GM12878 (cell line): ENCODE measurements at regions not wholly inside any gene's neighbourhood (a gene's known extent, or its start where the extent isn't known, plus 50 kb on each side); places are given as distances from the start of the nearest gene placed in this dataset.

ENCODE experiments used
- ATAC-seq: fragments of 200-7000 bp; cut with Tn5 transposase; 3 replicates; pipeline ENCODE4 v1.9.1; 2020; ENCODE audit warnings: mild to moderate bottlenecking, moderate library complexity
- BruUV-seq: library from RNA; stranded (reverse); fragments of 400-500 nt; replicated peaks from 2 replicates; lab custom pipeline; 2021; lab: Mats Ljungman, UMichigan
- CTCF ChIA-PET: fragments of 300-600 bp; sonication (Branson Sonifier 250); formaldehyde crosslinking; extraction: SDS; loops from one replicate; lab custom pipeline; 2021; ENCODE audit warnings: inconsistent platforms; lab: Yijun Ruan, JAX
- POLR2A ChIA-PET: fragments of 350-600 bp; formaldehyde crosslinking; extraction: SDS; loops from one replicate; lab custom pipeline; 2021; ENCODE audit warnings: inconsistent platforms; lab: Charles Lee
- RAD21 ChIA-PET: fragments of 300-600 bp; sonication (Branson Sonifier 250); formaldehyde crosslinking; loops from one replicate; lab custom pipeline; 2023; ENCODE audit warnings: antibody characterized with exemption; ENCODE audit not compliant: unreplicated experiment; lab: Charles Lee
- SMC1A ChIA-PET: fragments of 300-600 bp; sonication (Branson Sonifier 250); formaldehyde crosslinking; loops from one replicate; lab custom pipeline; 2023; ENCODE audit not compliant: unreplicated experiment, uncharacterized antibody; lab: Charles Lee
- DNase-seq: peaks from one replicate; pipeline ENCODE4 v3.0.0-alpha.2; 2011; ENCODE audit warnings: low read depth, low spot score
- FAIRE-seq: peaks from 3 replicates; lab custom pipeline; 2011; peaks lifted over from hg19 to GRCh38; lab: Jason Lieb, UNC
- H2AFZ ChIP-seq: 2 replicates; pipeline ENCODE4 v1.6.0; 2011; ENCODE audit warnings: low read depth, low read length, control low read depth; ENCODE audit not compliant: control insufficient read depth
- H3K27ac ChIP-seq: 2 replicates; pipeline ENCODE4 v1.5.1; 2011; ENCODE audit warnings: control low read depth; ENCODE audit not compliant: control insufficient read depth, insufficient read depth
- H3K27me3 ChIP-seq, 2 experiments: replicated peaks in 1 of 2; 2 replicates each; pipeline versions ENCODE4 v1.6.0 to v1.6.1; 2011; ENCODE audit warnings: low read length in 1 of 2; ENCODE audit not compliant: control insufficient read depth in 2 of 2, insufficient read depth in 2 of 2
- H3K36me3 ChIP-seq, 2 experiments: 2 replicates each; pipeline ENCODE4 v1.5.1; 2011; ENCODE audit warnings: low read length in 1 of 2; ENCODE audit not compliant: control insufficient read depth in 2 of 2, insufficient read depth in 2 of 2
- H3K4me1 ChIP-seq: 2 replicates; pipeline ENCODE4 v1.6.1; 2011; ENCODE audit warnings: mild to moderate bottlenecking, low read length, moderate library complexity, mixed read lengths; ENCODE audit not compliant: control insufficient read depth, insufficient read depth
- H3K4me2 ChIP-seq: 2 replicates; pipeline ENCODE4 v1.6.0; 2011; ENCODE audit warnings: control low read depth; ENCODE audit not compliant: control insufficient read depth, insufficient read depth
- H3K4me3 ChIP-seq: fragments of 200-600 bp; sonication (generic); 2 replicates; pipeline ENCODE4 v1.5.1; 2016
- H3K79me2 ChIP-seq: 2 replicates; pipeline ENCODE4 v1.6.0; 2011; ENCODE audit warnings: low read length; ENCODE audit not compliant: control insufficient read depth, insufficient read depth
- H3K9ac ChIP-seq: 2 replicates; pipeline ENCODE4 v1.8.0; 2011; ENCODE audit warnings: low read length, control low read depth, mixed read lengths; ENCODE audit not compliant: control insufficient read depth, insufficient read depth
- H3K9me3 ChIP-seq: replicated peaks from 3 replicates; pipeline ENCODE4 v1.5.1; 2011; ENCODE audit warnings: mild to moderate bottlenecking, low read length; ENCODE audit not compliant: control insufficient read depth, insufficient read depth
- H4K20me1 ChIP-seq: 2 replicates; pipeline ENCODE4 v1.6.0; 2011; ENCODE audit not compliant: control insufficient read depth, insufficient read depth
- BHLHE40 ChIP-seq, 2 experiments: fragments of 450-650 bp in 1 of 2; IDR thresholded peaks; 2 replicates each; pipeline ENCODE4 v1.6.1; 2011 to 2017; ENCODE audit warnings: low read depth in 2 of 2, borderline replicate concordance in 1 of 2, improper control_type of control experiment in 1 of 2, low read length in 1 of 2, mild to moderate bottlenecking in 1 of 2
- CEBPZ ChIP-seq: fragments of 150-350 bp; IDR thresholded peaks from 2 replicates; pipeline ENCODE4 v1.6.1; 2016; ENCODE audit warnings: low read depth, low read length
- CREB1 ChIP-seq: IDR thresholded peaks from 2 replicates; pipeline ENCODE4 v1.6.1; 2012; ENCODE audit warnings: low read depth, mild to moderate bottlenecking, inconsistent platforms
- EED ChIP-seq: sonication (generic); IDR thresholded peaks from 2 replicates; pipeline ENCODE4 v1.6.1; 2016; ENCODE audit warnings: antibody characterized with exemption, low read depth
- IKZF2 ChIP-seq, 2 experiments: fragments of 450-650 bp; IDR thresholded peaks; 2 replicates each; pipeline ENCODE4 v1.6.1; 2017; ENCODE audit warnings: mild to moderate bottlenecking in 2 of 2, moderate library complexity in 2 of 2
- MYB ChIP-seq: fragments of 150-350 bp; IDR thresholded peaks from 2 replicates; pipeline ENCODE4 v1.6.1; 2014; ENCODE audit warnings: mild to moderate bottlenecking, low read depth, low read length, borderline replicate concordance
- NFYB ChIP-seq: IDR thresholded peaks from 2 replicates; pipeline ENCODE4 v1.6.1; 2011; ENCODE audit warnings: low read depth, mild to moderate bottlenecking, low read length, improper control_type of control experiment, moderate library complexity; ENCODE audit not compliant: insufficient read depth
- POLR2AphosphoS2 ChIP-seq: IDR thresholded peaks from 2 replicates; pipeline ENCODE4 v1.6.1; 2011; ENCODE audit warnings: low read depth, mild to moderate bottlenecking, low read length, improper control_type of control experiment, moderate library complexity
- POU2F2 ChIP-seq: IDR thresholded peaks from 3 replicates; pipeline ENCODE4 v1.6.1; 2011; ENCODE audit warnings: low read depth, mild to moderate bottlenecking, low read length, borderline replicate concordance
- RUNX3 ChIP-seq: IDR thresholded peaks from 2 replicates; pipeline ENCODE4 v1.6.1; 2012; ENCODE audit warnings: low read length, inconsistent platforms
- SMAD1 ChIP-seq: fragments of 450-650 bp; IDR thresholded peaks from 2 replicates; pipeline ENCODE4 v1.6.1; 2018; ENCODE audit warnings: mild to moderate bottlenecking, low read depth; ENCODE audit not compliant: partially characterized antibody
- SMARCA5 ChIP-seq: fragments of 450-650 bp; IDR thresholded peaks from 2 replicates; pipeline ENCODE4 v1.6.1; 2017; ENCODE audit warnings: mild to moderate bottlenecking
- WRNIP1 ChIP-seq: IDR thresholded peaks from 2 replicates; pipeline ENCODE4 v1.6.1; 2011; ENCODE audit warnings: low read depth, low read length, improper control_type of control experiment, borderline replicate concordance
- WGBS: methylation state at CpG from one replicate; pipeline ENCODE4 v1.1.6; 2016; ENCODE audit warnings: low lambda C conversion rate; ENCODE audit not compliant: insufficient replicate concordance, insufficient coverage; ENCODE audit errors: missing lambda C conversion rate; 5-methylcytosine and 5-hydroxymethylcytosine counted together
- in situ Hi-C: fragments of 300-500 bp; cut with MboI; formaldehyde crosslinking; loops from 9 replicates; pipeline ENCODE4 v1.14.3; 2018; ENCODE audit warnings: mixed read lengths
- intact Hi-C: fragments of 100-400 bp; cut with micrococcal nuclease; formaldehyde crosslinking; loops from one replicate; pipeline ENCODE4 v1.14.2; 2022; ENCODE audit not compliant: unreplicated experiment
- TF ChIP-seq, protein P1 (sequence below): fragments of 450-650 bp; IDR thresholded peaks from 2 replicates; pipeline ENCODE4 v1.6.1; 2016; ENCODE audit warnings: mild to moderate bottlenecking

- Histone ChIP-seq H3K79me2 (no peaks in the 10 kb centered on the region), H4K20me1 (no peaks in the 10 kb centered on the region), H3K9me3 (no peaks in the 10 kb centered on the region), H3K27me3 (no peaks in the 10 kb centered on the region), H3K36me3 (no peaks in the 10 kb centered on the region), H2AFZ (no peak overlapping the region), H3K4me2 (no peak overlapping the region), H3K4me1 (no peaks in the 10 kb centered on the region), H3K9ac (no peak overlapping the region), H3K4me3 (no peak overlapping the region), H3K27ac (no peak overlapping the region)
- ChIA-PET RAD21 (no interaction called here), POLR2A (no interaction called here), SMC1A (no interaction called here), CTCF (interaction anchor here (1.6 kb wide), 1 partner anchor 12 kb away, joined by 4 read pairs; no protein-coding TSS in a partner anchor)
- 24% methylated on average over 4 of the region's 5 CpGs for WGBS
- no TSS peak for BruUV-seq
- TF ChIP-seq BHLHE40 (IDR thresholded peaks at IDR 0.05; ENCODE audit: borderline replicate concordance in 1 of 2, low read depth in 2 of 2, low read length in 1 of 2) (0 out of 4 replicates have a peak, but pooled peaks of 1 of the 2 experiments have one; percentile 16), EED (no peak)
- ATAC-seq (no peak), DNase-seq (no peak), FAIRE-seq (no peak)
- in situ Hi-C loops (no loop called here), intact Hi-C loops (no loop called here)
Measured at GRCh38 chr7:42756841-42757240, 155.0 kb downstream of the C7orf25 start.

GRCh38 chr7:42753811-42754363 is 158.0 kb downstream of the C7orf25 start:
- Histone ChIP-seq H3K9me3 (no peaks in the 10 kb centered on the region), H3K79me2 (no peaks in the 10 kb centered on the region), H3K4me3 (no peak overlapping the region), H3K9ac (no peak overlapping the region), H2AFZ (no peak overlapping the region), H4K20me1 (no peaks in the 10 kb centered on the region), H3K36me3 (no peaks in the 10 kb centered on the region), H3K27me3 (no peaks in the 10 kb centered on the region; a peak in 1 of 4 replicates), H3K4me1 (no peaks in the 10 kb centered on the region), H3K4me2 (no peak overlapping the region), H3K27ac (no peak overlapping the region)
- ChIA-PET POLR2A (no interaction called here), SMC1A (no interaction called here), CTCF (no interaction called here), RAD21 (no interaction called here)
- intact Hi-C loops (no loop called here), in situ Hi-C loops (no loop called here)
- ATAC-seq, result no peak
- FAIRE-seq, result no peak
- no peak for DNase-seq
- no TSS peak for BruUV-seq
- 2% methylated on average over 3 of the region's 3 CpGs for WGBS
- TF ChIP-seq, protein P1, sequence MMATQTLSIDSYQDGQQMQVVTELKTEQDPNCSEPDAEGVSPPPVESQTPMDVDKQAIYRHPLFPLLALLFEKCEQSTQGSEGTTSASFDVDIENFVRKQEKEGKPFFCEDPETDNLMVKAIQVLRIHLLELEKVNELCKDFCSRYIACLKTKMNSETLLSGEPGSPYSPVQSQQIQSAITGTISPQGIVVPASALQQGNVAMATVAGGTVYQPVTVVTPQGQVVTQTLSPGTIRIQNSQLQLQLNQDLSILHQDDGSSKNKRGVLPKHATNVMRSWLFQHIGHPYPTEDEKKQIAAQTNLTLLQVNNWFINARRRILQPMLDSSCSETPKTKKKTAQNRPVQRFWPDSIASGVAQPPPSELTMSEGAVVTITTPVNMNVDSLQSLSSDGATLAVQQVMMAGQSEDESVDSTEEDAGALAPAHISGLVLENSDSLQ, result no peak
- TF ChIP-seq IKZF2 (IDR thresholded peaks at IDR 0.05), result no peak
- no peak for TF ChIP-seq SMARCA5
- no peak for TF ChIP-seq POU2F2
- no peak for TF ChIP-seq NFYB
- TF ChIP-seq CREB1, result no peak
- TF ChIP-seq SMAD1, result no peak
- TF ChIP-seq CEBPZ, result no peak
- TF ChIP-seq RUNX3, result no peak
- TF ChIP-seq POLR2AphosphoS2, result no peak
- no peak for TF ChIP-seq MYB
- TF ChIP-seq WRNIP1, result no peak
